ENCODE measurements at regions not wholly inside any gene's neighbourhood (a gene's known extent, or its start where the extent isn't known, plus 50 kb on each side); places are given as distances from the start of the nearest gene placed in this dataset.

DNA sequence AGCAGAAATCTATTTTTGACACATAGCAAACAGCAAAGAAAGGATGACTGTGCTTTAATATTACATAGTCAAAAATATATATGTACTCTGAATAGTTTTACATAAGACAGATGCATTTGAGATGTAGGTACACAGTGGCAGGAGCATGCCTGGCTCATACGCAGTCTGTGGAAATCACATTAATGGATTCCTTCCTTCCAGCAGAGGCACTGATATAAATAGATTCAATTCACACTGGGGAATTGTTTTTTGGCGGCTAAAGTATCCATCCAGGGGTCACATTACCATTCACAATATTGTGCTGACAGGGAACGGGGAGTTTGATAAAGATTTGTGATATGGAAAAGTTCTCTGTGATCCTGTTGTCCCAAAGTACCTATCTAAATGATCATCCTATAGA is 72.5 kb upstream of the AGR3 start (continued):
- TF ChIP-seq KDM1A (IDR thresholded peaks at IDR 0.05; ENCODE audit: borderline replicate concordance, low read length) (no peak), RFX5 (IDR thresholded peaks at IDR 0.05; ENCODE audit: borderline replicate concordance, low read depth, low read length) (no peak), TAF1 (IDR thresholded peaks at IDR 0.05; ENCODE audit: low read depth, low read length) (no peak)
